Gastroesophageal sphincter (tissue), 3 donors: ENCODE measurements at regions not wholly inside any gene's neighbourhood (a gene's known extent, or its start where the extent isn't known, plus 50 kb on each side); places are given as distances from the start of the nearest gene placed in this dataset.

Source experiments
- POLR2A ChIP-seq, 2 donors: fragments of 450-650 bp; IDR thresholded peaks; one replicate each; pipeline ENCODE4 v1.6.1; 2017; ENCODE audit warnings: antibody characterized with exemption in 2 of 2, mild to moderate bottlenecking in 2 of 2, moderate library complexity in 1 of 2
- POLR2AphosphoS5 ChIP-seq: sonication (generic); formaldehyde crosslinking; IDR thresholded peaks from one replicate; pipeline ENCODE4 v1.6.1; 2017; ENCODE audit warnings: antibody characterized with exemption
- TF ChIP-seq, protein P1 (sequence below), 4 experiments: fragments of 200-600 bp in 2 of 4; fragments of 450-650 bp in 2 of 4; sonication (generic) in 1 of 4; IDR thresholded peaks; one replicate each; pipeline ENCODE4 v1.5.1; 2017 to 2019; ENCODE audit warnings: antibody characterized with exemption in 4 of 4, mild to moderate bottlenecking in 2 of 4, moderate library complexity in 2 of 4

GRCh38 chr9:3054017-3054586 lies 210.2 kb upstream of the PUM3 start:
- TF ChIP-seq, protein P1, sequence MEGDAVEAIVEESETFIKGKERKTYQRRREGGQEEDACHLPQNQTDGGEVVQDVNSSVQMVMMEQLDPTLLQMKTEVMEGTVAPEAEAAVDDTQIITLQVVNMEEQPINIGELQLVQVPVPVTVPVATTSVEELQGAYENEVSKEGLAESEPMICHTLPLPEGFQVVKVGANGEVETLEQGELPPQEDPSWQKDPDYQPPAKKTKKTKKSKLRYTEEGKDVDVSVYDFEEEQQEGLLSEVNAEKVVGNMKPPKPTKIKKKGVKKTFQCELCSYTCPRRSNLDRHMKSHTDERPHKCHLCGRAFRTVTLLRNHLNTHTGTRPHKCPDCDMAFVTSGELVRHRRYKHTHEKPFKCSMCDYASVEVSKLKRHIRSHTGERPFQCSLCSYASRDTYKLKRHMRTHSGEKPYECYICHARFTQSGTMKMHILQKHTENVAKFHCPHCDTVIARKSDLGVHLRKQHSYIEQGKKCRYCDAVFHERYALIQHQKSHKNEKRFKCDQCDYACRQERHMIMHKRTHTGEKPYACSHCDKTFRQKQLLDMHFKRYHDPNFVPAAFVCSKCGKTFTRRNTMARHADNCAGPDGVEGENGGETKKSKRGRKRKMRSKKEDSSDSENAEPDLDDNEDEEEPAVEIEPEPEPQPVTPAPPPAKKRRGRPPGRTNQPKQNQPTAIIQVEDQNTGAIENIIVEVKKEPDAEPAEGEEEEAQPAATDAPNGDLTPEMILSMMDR (IDR thresholded peaks at IDR 0.05) = no peak
- TF ChIP-seq POLR2AphosphoS5 = no peak
- TF ChIP-seq POLR2A (IDR thresholded peaks at IDR 0.05) = no peak
